NCI-H2029 treated with DMSO at 0.1 percent for 48 hours (cell line): ENCODE measurements at regions not wholly inside any gene's neighbourhood (a gene's known extent, or its start where the extent isn't known, plus 50 kb on each side); places are given as distances from the start of the nearest gene placed in this dataset.
"Not testable (repeated sequence)": the region's sequence is repeated elsewhere in the genome, so short reads cannot be mapped to it uniquely, and the experiment has no call there.

ENCODE experiments used
- DNase-seq: peaks from one replicate; lab custom pipeline; 2025; lab: John Stamatoyannopoulos, UW

- DNase-seq = no peak
Measured at GRCh38 chr12:66733321-66733720, 54.4 kb upstream of the GRIP1 start.

DNA sequence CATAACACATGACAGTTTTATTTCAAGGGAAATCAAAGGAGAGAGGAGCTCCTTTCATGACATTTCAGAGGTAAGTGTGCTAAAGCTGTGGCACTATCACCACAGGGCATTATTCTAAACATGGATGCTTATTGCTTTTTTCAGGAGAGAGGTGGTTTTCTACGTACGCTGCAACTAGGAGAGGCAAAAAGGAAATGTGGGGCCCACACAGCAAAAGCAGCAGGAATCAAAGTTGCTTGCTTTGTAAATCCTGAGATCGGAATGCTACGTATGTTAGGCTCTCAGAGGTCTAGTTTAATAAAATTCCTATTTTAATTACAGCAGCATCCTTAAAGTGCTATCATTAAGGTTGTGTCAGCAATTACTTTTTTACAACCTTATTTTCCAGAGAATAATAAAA, 55.0 kb upstream of the GRIP1 start:
- DNase-seq = no peak

- no peak for DNase-seq
Measured at GRCh38 chr12:66735275-66735674, 56.4 kb upstream of the GRIP1 start.

DNA sequence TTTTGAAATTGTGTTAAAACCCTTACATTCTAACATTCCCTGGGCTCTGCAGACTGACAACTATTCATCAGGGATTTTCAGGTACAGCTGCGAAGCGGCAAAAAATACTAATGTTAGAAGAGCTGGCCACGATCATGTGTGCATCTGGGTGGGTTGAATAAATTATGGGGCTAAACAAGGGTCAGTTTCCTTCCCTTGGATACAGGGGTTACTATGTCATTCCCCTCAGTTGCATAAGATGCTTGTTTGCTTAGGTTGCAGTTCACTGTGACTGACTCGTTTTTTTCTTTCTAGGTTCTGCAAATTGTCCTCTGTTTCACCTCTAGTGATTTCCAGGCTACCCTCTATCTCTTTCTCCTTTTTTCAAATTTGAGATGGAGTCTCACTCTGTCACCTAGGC, 58.1 kb upstream of the GRIP1 start:
- DNase-seq = no peak

DNA sequence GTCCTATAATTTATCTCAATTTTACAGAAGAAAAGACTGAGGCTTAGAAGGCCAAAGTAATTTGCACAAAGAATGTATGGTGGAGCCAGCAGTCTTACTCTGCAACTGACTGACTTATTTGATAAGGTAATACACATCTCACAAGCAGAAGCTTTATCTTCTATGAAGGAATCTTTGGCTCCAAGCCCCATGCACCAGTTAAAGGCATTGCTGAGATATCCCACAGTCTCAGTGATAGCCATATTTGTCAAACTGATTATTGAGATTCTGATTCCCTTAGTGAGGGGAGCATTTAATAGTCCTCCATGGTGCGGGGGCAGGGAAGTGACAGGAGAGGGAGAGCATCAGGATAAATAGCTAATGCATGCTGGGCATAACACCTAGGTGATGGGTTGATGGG, 60.4 kb upstream of the GRIP1 start:
- DNase-seq = no peak

GRCh38 chr12:66739940-66740651, 61.2 kb upstream of the GRIP1 start:
- peak; percentile 55 for DNase-seq

DNA sequence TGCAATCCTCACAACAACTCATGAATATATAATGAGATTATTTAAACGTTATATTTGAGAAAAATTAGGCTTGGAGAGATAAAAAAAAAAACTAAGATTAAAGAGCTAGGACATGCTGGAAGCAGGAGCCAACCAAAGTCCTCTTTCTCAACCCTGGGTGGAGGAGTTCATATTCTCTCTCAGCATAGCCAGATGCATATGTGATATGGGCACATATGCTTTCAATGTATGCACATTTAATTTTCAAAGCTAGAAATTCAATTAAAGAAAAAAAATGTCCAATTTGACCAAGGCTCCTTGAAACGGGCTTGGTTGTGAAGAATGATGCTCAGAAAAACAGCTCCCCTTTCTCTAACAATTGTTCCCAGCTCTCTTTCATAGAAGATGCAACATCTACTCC, 61.9 kb upstream of the GRIP1 start:
- no peak for DNase-seq

DNA sequence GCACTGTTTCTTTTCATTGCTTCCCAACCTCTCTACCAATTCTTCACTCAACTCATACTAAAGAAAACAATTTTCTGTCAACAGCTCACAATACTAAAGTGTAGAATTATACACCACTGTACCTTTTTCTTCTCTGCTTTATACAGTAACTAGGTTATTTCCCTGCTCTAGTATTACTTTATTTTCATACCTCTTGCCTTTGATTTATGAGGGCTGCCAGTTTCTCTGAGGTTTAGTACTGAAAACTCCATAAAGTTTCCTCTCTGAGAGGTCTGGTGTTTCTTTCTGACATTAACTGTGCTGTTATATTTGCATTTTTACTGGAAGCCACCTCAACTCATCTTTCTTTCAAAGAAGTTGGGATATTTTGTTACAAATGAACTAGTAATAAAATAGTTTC, 63.0 kb upstream of the GRIP1 start:
- DNase-seq = no peak

- DNase-seq = no peak
Measured at GRCh38 chr12:66742508-66743367, 63.9 kb upstream of the GRIP1 start.

DNA sequence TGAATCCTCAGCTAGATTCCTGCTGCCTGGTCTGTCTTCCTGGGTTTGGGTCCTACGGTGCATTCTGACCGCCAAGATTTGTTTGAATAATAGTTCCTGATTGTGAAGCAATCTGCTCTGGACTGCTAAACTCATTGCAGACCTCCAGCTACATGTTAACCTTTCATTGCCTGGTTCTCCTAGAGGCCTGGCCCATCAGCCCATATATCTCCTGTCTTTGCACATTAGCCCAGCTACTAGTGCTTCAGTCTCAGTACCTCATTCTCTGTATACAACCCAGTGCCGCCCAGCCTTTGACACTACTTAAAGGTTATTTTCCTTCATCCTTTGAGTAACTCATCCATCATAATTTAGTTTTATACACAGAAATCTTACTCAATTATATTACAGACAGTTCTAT, 65.6 kb upstream of the GRIP1 start:
- no peak for DNase-seq

DNA sequence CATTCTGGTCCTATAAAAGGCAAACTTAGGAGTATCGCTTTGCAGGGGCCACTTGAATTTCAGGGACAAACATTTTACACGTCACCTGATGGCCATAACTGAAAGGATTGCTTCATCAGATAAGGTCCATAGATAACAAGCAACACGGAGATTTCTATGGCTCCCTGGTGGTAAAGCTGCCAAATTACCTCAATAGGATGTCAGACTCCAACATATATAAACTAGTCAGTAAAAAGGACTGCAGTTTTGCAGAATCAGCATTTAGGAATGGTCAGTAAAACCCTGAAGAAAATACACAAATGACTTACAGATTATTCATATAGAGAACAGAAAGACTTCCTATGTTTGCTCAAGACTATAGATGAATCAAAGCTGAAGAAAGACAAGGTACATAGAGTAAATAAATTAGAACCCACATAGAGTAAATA, 66.1 kb upstream of the GRIP1 start:
- no peak for DNase-seq

- DNase-seq = no peak
Measured at GRCh38 chr12:66746489-66747201, 67.8 kb upstream of the GRIP1 start.

DNA sequence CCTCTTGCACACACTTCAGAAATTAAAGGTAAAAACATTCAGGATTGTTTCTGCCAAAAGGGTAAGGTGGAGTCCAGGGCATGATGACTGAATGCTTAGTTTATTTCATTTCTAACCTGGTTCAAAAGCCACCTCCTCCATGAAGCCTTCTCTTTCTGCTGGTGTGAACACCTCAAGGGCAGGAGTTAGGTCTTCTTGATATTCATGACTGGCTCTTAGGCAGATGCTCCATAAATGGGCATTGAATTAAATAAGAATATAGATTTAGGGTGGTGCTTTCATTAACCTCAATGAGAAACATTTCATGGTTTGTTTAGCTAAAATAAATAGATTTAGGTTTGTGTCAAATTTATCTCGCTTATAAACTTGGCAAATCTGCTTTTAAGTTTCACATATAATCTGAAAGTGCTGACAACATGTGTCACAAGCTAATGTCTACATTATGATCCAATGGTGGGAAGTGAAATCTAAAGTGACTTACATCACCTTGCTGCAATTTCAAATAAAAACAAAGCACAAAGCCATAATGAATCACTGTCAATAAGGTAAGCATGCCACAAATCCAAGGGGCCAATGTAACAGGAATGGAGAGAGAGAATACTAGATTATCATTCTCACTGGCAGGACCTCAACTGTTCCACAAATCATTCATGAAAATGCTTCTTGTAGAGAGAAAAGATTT, 72.7 kb upstream of the GRIP1 start:
- no peak for DNase-seq

DNA sequence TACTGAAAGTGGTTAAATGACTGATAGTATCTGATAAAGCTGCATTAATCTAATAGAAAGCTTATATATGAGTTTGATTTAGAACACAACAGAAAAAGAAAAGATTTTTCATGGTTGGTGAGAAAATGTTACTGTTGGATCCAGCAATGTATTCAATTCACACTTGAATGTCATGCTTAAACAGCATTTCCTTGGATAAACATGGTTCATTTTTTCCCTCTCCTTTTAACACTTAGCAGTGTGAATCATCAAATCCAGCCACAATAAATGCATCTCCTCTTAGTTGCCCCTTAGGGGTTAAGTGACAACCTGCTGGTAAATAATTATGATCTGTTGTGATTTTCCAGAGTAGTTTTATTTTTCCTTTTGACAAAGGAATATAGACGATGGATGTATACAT, 74.9 kb upstream of the GRIP1 start:
- DNase-seq = no peak

- no peak for DNase-seq
Measured at GRCh38 chr12:66755727-66756395, 77.0 kb upstream of the GRIP1 start.

- no peak for DNase-seq
Measured at GRCh38 chr12:66756631-66757030, 77.8 kb upstream of the GRIP1 start.

GRCh38 chr12:66760122-66760521, 81.2 kb upstream of the GRIP1 start:
- DNase-seq = not testable (repeated sequence)

- no peak for DNase-seq
Measured at GRCh38 chr12:66763467-66763866, 84.6 kb upstream of the GRIP1 start.

DNA sequence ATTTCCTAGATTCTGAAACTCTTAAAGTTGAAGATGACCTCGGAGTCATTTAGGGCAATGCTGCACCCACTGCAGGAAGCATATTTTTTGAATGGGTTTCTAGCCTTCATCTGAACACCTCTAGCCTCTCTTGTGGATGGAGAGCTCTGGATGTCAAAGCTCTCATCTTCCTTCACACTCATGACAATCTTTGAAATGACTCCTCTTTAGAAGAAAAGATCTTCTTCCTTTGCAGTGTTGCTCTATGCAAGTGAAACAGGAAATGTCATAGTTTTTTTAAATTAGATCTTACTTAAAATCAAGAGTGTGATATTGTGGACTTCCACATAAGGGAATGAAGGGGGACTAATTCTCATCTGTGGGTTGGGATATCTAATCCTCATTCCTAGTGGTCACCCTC, 86.3 kb upstream of the GRIP1 start:
- no peak for DNase-seq

GRCh38 chr12:66767536-66767935, 88.7 kb upstream of the GRIP1 start:
- DNase-seq = no peak

DNA sequence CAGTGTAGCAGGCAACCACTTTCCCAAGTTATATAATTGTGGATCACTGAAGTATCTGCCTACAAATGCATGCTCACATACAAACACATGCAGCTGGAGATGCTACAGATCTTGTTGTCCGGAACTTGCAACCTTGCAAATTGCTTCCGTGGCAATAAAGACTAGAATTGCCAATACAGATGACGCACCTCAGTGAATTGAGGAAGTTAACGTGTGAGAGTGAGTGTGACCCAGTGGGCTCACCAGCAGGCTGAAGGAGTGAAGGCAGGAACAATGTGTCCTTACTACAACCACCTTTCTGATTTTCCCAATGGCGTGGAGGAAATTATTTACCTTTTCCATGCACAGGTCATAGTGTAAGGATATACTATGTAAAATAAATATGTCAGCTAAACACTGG, 89.4 kb upstream of the GRIP1 start:
- DNase-seq = no peak

GRCh38 chr12:66774929-66775328, 96.1 kb upstream of the GRIP1 start:
- no peak for DNase-seq
